Nephron (organoid): ENCODE measurements at regions not wholly inside any gene's neighbourhood (a gene's known extent, or its start where the extent isn't known, plus 50 kb on each side); places are given as distances from the start of the nearest gene placed in this dataset.
A peak's percentile ranks its signal among the peaks of the same experiment; 100 is the strongest.

ENCODE experiments used
- H3K27ac Mint-ChIP-seq, 3 experiments: 2 replicates each; pipeline ENCODE4 v1.8.0; 2020; ENCODE audit warnings: mixed read lengths in 3 of 3, mild to moderate bottlenecking in 2 of 3, moderate library complexity in 1 of 3
- H3K27me3 Mint-ChIP-seq: 2 replicates; pipeline ENCODE4 v1.8.0; 2021; ENCODE audit warnings: low read depth, mild to moderate bottlenecking, moderate library complexity, mixed read lengths
- H3K36me3 Mint-ChIP-seq: 2 replicates; pipeline ENCODE4 v1.8.0; 2020; ENCODE audit warnings: low read depth, mixed read lengths
- H3K4me1 Mint-ChIP-seq: 2 replicates; pipeline ENCODE4 v1.8.0; 2020; ENCODE audit warnings: mixed read lengths
- H3K4me3 Mint-ChIP-seq, 3 experiments: 2 replicates each; pipeline ENCODE4 v1.8.0; 2020; ENCODE audit warnings: mild to moderate bottlenecking in 3 of 3, mixed read lengths in 3 of 3, moderate library complexity in 2 of 3
- H3K9me3 Mint-ChIP-seq: 2 replicates; pipeline ENCODE4 v1.8.0; 2020; ENCODE audit warnings: mixed read lengths
- CTCF ChIP-seq, 3 experiments: fragments of 200-600 bp; sonication (generic); IDR thresholded peaks; one replicate each; pipeline ENCODE4 v1.5.0; 2021; ENCODE audit warnings: antibody characterized with exemption in 3 of 3; ENCODE audit not compliant: unreplicated experiment in 3 of 3

GRCh38 chr11:43217849-43218248 is 93.9 kb upstream of the API5 start:
- Mint-ChIP-seq H3K9me3 (no peaks in the 10 kb centered on the region), H3K4me1 (no peaks in the 10 kb centered on the region), H3K27ac (no peak overlapping the region), H3K27me3 (no peaks in the 10 kb centered on the region), H3K4me3 (no peak overlapping the region), H3K36me3 (no peaks in the 10 kb centered on the region)
- TF ChIP-seq CTCF (IDR thresholded peaks at IDR 0.05; ENCODE audit: unreplicated experiment in 3 of 3), result no peak

- Mint-ChIP-seq H3K27ac (peak overlapping the region in 1 of 3 experiments; percentile 37), H3K36me3 (no peaks in the 10 kb centered on the region), H3K9me3 (no peaks in the 10 kb centered on the region), H3K27me3 (no peaks in the 10 kb centered on the region), H3K4me3 (no peak overlapping the region), H3K4me1 (no peaks in the 10 kb centered on the region)
- no peak for TF ChIP-seq CTCF (IDR thresholded peaks at IDR 0.05; ENCODE audit: unreplicated experiment in 3 of 3)
These were observed 89.6 kb upstream of the API5 start for GRCh38 chr11:43222215-43222614.

- no peaks in the 10 kb centered on the region for H3K9me3 Mint-ChIP-seq
- no peak overlapping the region for H3K4me3 Mint-ChIP-seq
- H3K4me1 Mint-ChIP-seq, result no peaks in the 10 kb centered on the region
- TF ChIP-seq CTCF (IDR thresholded peaks at IDR 0.05; ENCODE audit: unreplicated experiment in 3 of 3), result no peak
- H3K36me3 Mint-ChIP-seq, result no peaks in the 10 kb centered on the region
- peak overlapping the region in 2 of 3 experiments; percentile 37 to 48 for H3K27ac Mint-ChIP-seq
- H3K27me3 Mint-ChIP-seq, result no peaks in the 10 kb centered on the region
These were observed 88.8 kb upstream of the API5 start for GRCh38 chr11:43223026-43223425.

- H3K4me1 Mint-ChIP-seq, result peaks cover 13% of the 10 kb centered on the region
- no peaks in the 10 kb centered on the region for H3K27me3 Mint-ChIP-seq
- no peak overlapping the region for H3K4me3 Mint-ChIP-seq
- peaks cover 20% of the 10 kb centered on the region for H3K9me3 Mint-ChIP-seq
- H3K27ac Mint-ChIP-seq, result peak overlapping the region; percentile 58 to 83 (median 75)
- no peaks in the 10 kb centered on the region for H3K36me3 Mint-ChIP-seq
- no peak for TF ChIP-seq CTCF (IDR thresholded peaks at IDR 0.05; ENCODE audit: unreplicated experiment in 3 of 3)
These were observed 76.9 kb upstream of the API5 start for GRCh38 chr11:43234881-43235280.

GRCh38 chr11:43238341-43238740 is 73.5 kb upstream of the API5 start:
- Mint-ChIP-seq H3K4me1 (peaks cover 33% of the 10 kb centered on the region), H3K4me3 (no peak overlapping the region), H3K9me3 (peaks cover 23% of the 10 kb centered on the region), H3K27ac (no peak overlapping the region), H3K36me3 (no peaks in the 10 kb centered on the region), H3K27me3 (no peaks in the 10 kb centered on the region)
- no peak for TF ChIP-seq CTCF (IDR thresholded peaks at IDR 0.05; ENCODE audit: unreplicated experiment in 3 of 3)

- Mint-ChIP-seq H3K27me3 (no peaks in the 10 kb centered on the region), H3K4me1 (peaks cover 45% of the 10 kb centered on the region), H3K36me3 (no peaks in the 10 kb centered on the region), H3K9me3 (peaks cover 23% of the 10 kb centered on the region), H3K27ac (peak overlapping the region in 1 of 3 experiments; percentile 0), H3K4me3 (no peak overlapping the region)
- no peak for TF ChIP-seq CTCF (IDR thresholded peaks at IDR 0.05; ENCODE audit: unreplicated experiment in 3 of 3)
These were observed 72.0 kb upstream of the API5 start for GRCh38 chr11:43239791-43240190.
